SU-DHL-6 (cell line): ENCODE measurements at regions not wholly inside any gene's neighbourhood (a gene's known extent, or its start where the extent isn't known, plus 50 kb on each side); places are given as distances from the start of the nearest gene placed in this dataset.

Experiments
- CTCF ChIP-seq: fragments of 200-600 bp; sonication (generic); IDR thresholded peaks from one replicate; pipeline ENCODE4 v1.5.1; 2017; ENCODE audit warnings: antibody characterized with exemption, mild to moderate bottlenecking, low read length, moderate library complexity; ENCODE audit not compliant: insufficient read depth, poor library complexity, severe bottlenecking
- EZH2phosphoT487 ChIP-seq: fragments of 200-600 bp; sonication (generic), shearing (Covaris generic); conservative IDR thresholded peaks from 2 replicates; pipeline ENCODE4 v1.6.1; 2018; ENCODE audit warnings: mild to moderate bottlenecking, antibody characterized with exemption, low read length, moderate library complexity, mixed read lengths

DNA sequence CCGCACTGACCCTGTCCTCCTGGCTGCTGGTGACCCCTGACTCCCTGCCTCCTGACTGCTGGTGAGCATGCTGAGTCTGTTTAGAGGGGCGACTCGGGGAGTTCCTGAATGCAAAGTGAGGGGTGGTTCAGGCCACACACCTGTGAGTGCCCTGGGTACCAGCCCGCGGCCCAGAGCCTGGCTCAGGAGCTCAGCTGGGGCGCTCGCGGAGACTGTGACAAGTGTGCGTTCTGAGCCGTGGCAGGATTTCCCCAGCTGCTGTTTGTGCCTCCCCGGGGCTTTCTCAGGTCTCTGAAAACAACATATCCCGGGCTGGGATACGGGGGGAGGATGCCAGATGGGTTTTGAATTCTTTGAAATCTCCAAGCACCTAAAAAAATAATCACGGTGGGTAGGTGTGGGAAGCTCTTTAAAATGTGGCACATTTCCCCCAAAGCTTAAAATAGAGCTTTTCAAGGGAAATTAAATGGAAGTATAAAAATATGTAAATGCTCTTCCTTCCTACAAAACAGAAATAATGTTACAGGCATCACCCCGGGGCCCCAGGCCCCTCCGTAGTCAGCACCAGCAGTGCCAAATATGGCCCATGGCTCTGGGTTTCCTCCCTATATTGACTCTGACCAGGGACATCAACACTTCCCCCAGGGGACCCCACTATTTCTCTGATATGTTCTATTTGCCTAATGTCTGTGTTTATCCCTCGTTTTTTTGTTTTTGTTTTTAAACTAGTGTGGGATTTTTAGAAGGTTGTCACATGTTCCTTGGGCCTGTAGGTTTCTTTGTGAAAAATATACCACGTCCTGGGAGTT lies 49.9 kb upstream of the TAGAP start:
- TF ChIP-seq CTCF (no peak), EZH2phosphoT487 (no peak)
